Smooth muscle cell (in vitro differentiated cells): ENCODE measurements at regions not wholly inside any gene's neighbourhood (a gene's known extent, or its start where the extent isn't known, plus 50 kb on each side); places are given as distances from the start of the nearest gene placed in this dataset.
A peak's percentile ranks its signal among the peaks of the same experiment; 100 is the strongest.

Source experiments
- DNase-seq: peaks from one replicate; lab custom pipeline; 2025; ENCODE audit not compliant: unreplicated experiment; lab: John Stamatoyannopoulos, UW
- H2AFZ ChIP-seq: fragments of 200-600 bp; sonication (generic); 2 replicates; pipeline ENCODE4 v1.6.0; 2016; ENCODE audit warnings: antibody characterized with exemption, low read depth, mild to moderate bottlenecking
- H3F3A ChIP-seq: fragments of 200-600 bp; sonication (generic); 2 replicates; pipeline ENCODE4 v1.6.0; 2017; ENCODE audit warnings: antibody characterized with exemption, low read depth
- H3K27ac ChIP-seq: fragments of 200-600 bp; sonication (generic); 2 replicates; pipeline ENCODE4 v1.5.1; 2016; ENCODE audit warnings: low read depth, mild to moderate bottlenecking
- H3K27me3 ChIP-seq: fragments of 200-600 bp; sonication (generic); 2 replicates; pipeline ENCODE4 v1.6.1; 2016; ENCODE audit warnings: low read depth, mild to moderate bottlenecking
- H3K36me3 ChIP-seq: fragments of 200-600 bp; sonication (generic); 2 replicates; pipeline ENCODE4 v1.5.1; 2016; ENCODE audit warnings: low read depth
- H3K4me1 ChIP-seq: fragments of 200-600 bp; sonication (generic); 2 replicates; pipeline ENCODE4 v1.5.1; 2016; ENCODE audit warnings: low read depth
- H3K4me2 ChIP-seq: fragments of 200-600 bp; sonication (generic); 2 replicates; pipeline ENCODE4 v1.6.0; 2016; ENCODE audit warnings: mild to moderate bottlenecking
- H3K4me3 ChIP-seq: fragments of 200-600 bp; sonication (generic); 2 replicates; pipeline ENCODE4 v1.5.1; 2016; ENCODE audit warnings: mild to moderate bottlenecking
- H3K79me2 ChIP-seq: fragments of 200-600 bp; sonication (generic); 2 replicates; pipeline ENCODE4 v1.6.0; 2016; ENCODE audit warnings: low read depth, mild to moderate bottlenecking
- H3K9ac ChIP-seq: fragments of 200-600 bp; sonication (generic); 2 replicates; pipeline ENCODE4 v1.6.0; 2016; ENCODE audit warnings: low read depth
- H3K9me3 ChIP-seq: fragments of 200-600 bp; sonication (generic); replicated peaks from 2 replicates; pipeline ENCODE4 v1.5.1; 2016; ENCODE audit warnings: low read depth
- H4K20me1 ChIP-seq: fragments of 200-600 bp; sonication (generic); 2 replicates; pipeline ENCODE4 v1.6.0; 2016; ENCODE audit warnings: low read depth
- WGBS: methylation state at CpG from one replicate; pipeline ENCODE4 v1.1.7; 2016; ENCODE audit warnings: low lambda C conversion rate; 5-methylcytosine and 5-hydroxymethylcytosine counted together
- TF ChIP-seq, protein P1 (sequence below): fragments of 200-600 bp; sonication (generic); IDR thresholded peaks from 2 replicates; pipeline ENCODE4 v1.5.1; 2017; ENCODE audit warnings: borderline replicate concordance, mild to moderate bottlenecking, antibody characterized with exemption; ENCODE audit not compliant: insufficient read depth, poor library complexity, severe bottlenecking

DNA sequence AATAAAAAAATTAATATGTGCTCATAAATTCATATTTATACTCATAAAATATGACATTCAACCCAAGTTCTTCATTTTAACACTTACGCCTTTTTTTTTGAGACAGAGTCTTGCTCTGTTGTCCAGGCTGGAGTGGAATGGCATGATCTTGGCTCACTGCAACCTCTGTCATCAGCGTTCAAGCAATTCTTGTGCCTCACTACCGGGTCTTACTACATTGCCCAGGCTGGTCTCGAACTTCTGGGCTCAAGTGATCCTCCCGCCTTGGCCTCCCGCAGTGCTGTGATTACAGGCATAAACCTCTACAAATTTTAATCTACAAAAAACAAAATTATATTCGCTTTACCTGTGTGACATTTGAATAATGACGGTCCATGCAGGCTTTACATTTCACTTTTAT lies 74.1 kb upstream of the SNRPN start:
- Histone ChIP-seq H3K36me3 (no peaks in the 10 kb centered on the region), H3F3A (no peaks in the 10 kb centered on the region), H3K9me3 (no peaks in the 10 kb centered on the region), H3K4me2 (no peak overlapping the region), H3K4me3 (no peak overlapping the region), H3K4me1 (no peaks in the 10 kb centered on the region), H2AFZ (no peak overlapping the region), H3K79me2 (peaks cover 6% of the 10 kb centered on the region), H3K27ac (no peak overlapping the region), H3K9ac (no peak overlapping the region), H3K27me3 (no peaks in the 10 kb centered on the region), H4K20me1 (no peaks in the 10 kb centered on the region)
- TF ChIP-seq, protein P1, sequence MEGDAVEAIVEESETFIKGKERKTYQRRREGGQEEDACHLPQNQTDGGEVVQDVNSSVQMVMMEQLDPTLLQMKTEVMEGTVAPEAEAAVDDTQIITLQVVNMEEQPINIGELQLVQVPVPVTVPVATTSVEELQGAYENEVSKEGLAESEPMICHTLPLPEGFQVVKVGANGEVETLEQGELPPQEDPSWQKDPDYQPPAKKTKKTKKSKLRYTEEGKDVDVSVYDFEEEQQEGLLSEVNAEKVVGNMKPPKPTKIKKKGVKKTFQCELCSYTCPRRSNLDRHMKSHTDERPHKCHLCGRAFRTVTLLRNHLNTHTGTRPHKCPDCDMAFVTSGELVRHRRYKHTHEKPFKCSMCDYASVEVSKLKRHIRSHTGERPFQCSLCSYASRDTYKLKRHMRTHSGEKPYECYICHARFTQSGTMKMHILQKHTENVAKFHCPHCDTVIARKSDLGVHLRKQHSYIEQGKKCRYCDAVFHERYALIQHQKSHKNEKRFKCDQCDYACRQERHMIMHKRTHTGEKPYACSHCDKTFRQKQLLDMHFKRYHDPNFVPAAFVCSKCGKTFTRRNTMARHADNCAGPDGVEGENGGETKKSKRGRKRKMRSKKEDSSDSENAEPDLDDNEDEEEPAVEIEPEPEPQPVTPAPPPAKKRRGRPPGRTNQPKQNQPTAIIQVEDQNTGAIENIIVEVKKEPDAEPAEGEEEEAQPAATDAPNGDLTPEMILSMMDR = no peak
- 86% methylated on average over 8 of the region's 8 CpGs for WGBS
- no peak for DNase-seq

DNA sequence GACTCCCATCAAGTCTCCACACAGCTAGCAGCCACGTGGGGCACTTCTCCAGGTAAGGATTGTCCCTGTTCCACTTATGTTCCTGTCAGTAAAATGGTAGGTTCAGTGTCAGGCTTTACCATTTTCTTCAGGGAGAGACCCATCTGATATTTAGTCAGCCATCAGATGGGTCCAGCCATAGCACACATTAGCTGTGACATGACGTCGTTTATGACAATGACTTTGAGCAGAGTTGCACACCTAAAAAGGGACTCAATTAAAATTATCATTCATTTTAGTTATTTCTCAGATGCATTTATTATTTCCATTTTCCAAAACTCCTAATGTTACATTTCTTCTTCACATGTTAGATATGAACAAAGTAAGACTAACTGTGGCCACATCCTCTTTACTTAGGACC lies 68.2 kb upstream of the SNRPN start:
- Histone ChIP-seq H4K20me1 (no peaks in the 10 kb centered on the region), H3K9ac (no peak overlapping the region), H3K9me3 (no peaks in the 10 kb centered on the region), H3K4me1 (no peaks in the 10 kb centered on the region), H3K4me2 (no peak overlapping the region), H3K27ac (no peak overlapping the region), H3K36me3 (peaks cover 3% of the 10 kb centered on the region), H3K4me3 (no peak overlapping the region), H3K79me2 (no peaks in the 10 kb centered on the region), H3F3A (no peaks in the 10 kb centered on the region), H3K27me3 (no peaks in the 10 kb centered on the region), H2AFZ (no peak overlapping the region)
- TF ChIP-seq, protein P1 = no peak
- 59% methylated on average over 3 of the region's 3 CpGs for WGBS
- no peak for DNase-seq

DNA sequence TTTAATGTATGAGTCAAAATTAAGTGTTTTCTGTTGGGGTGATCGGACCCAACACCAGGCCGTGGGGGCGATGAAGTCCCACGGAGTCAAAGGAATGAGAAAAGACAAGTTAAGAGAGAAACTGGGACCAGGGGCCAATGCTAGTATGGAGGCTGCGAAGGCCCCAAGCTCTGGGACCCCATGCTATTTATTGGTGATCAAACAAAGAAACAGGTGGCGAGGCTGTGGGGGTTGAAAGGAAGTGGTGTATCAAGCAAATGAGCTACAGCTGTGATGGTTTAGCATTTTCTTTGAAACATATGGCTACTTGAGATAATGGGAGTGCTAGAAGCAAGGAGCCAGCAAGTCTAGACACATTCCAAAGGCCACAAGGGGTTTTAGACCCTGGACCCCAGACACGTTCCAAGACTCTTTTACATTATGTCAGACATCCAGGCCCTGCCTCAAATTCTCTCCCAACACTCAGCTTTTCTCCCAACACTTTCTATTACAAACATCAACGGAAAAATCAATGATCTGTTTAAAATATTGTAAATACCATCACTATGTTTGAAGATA lies 56.0 kb upstream of the SNRPN start:
- DNase-seq = no peak

DNA sequence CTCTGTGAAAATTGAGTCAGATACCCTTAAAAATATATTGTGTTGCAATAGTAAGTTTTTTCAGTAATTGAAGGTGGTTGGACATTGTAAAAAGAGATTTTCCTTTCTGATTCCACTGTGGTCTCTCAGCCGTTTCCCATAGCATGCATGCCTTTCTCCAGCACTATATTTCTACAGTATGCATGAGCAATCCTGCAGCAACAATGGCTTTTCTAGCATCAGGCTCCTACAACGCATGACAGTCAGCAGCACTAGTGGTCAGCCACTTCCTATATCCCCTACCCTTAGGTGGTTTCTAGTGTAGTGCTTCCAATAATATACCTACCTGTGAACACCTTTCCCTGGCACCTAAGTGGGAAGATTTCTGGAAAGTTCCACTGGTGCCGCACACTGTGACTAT lies 55.4 kb upstream of the SNRPN start:
- Histone ChIP-seq H4K20me1 (no peaks in the 10 kb centered on the region), H3K27me3 (no peaks in the 10 kb centered on the region), H3K4me1 (peaks cover 10% of the 10 kb centered on the region), H3K9ac (peak overlapping the region; percentile 34), H3K36me3 (no peaks in the 10 kb centered on the region), H3K27ac (peak overlapping the region; percentile 87), H3K4me3 (no peak overlapping the region), H2AFZ (no peak overlapping the region), H3K79me2 (no peaks in the 10 kb centered on the region), H3K9me3 (no peaks in the 10 kb centered on the region), H3F3A (no peaks in the 10 kb centered on the region), H3K4me2 (peak overlapping the region; percentile 59)
- 72% methylated on average over 3 of the region's 3 CpGs for WGBS
- no peak for DNase-seq
- TF ChIP-seq, protein P1 = no peak

More for the DNA sequence above, 56.0 kb upstream of the SNRPN start:
- no peaks in the 10 kb centered on the region for H3F3A ChIP-seq
- H3K4me2 ChIP-seq = peak overlapping the region; percentile 59
- peak overlapping the region; percentile 87 for H3K27ac ChIP-seq
- 45% methylated on average over 8 of the region's 8 CpGs for WGBS
- TF ChIP-seq, protein P1 = no peak
- no peaks in the 10 kb centered on the region for H3K27me3 ChIP-seq
- no peaks in the 10 kb centered on the region for H3K36me3 ChIP-seq
- H3K9ac ChIP-seq = peak overlapping the region; percentile 34
- H3K9me3 ChIP-seq = no peaks in the 10 kb centered on the region
- no peaks in the 10 kb centered on the region for H4K20me1 ChIP-seq
- no peak overlapping the region for H3K4me3 ChIP-seq
- peaks cover 10% of the 10 kb centered on the region for H3K4me1 ChIP-seq
- no peaks in the 10 kb centered on the region for H3K79me2 ChIP-seq
- no peak overlapping the region for H2AFZ ChIP-seq
